ENCODE measurements at regions not wholly inside any gene's neighbourhood (a gene's known extent, or its start where the extent isn't known, plus 50 kb on each side); places are given as distances from the start of the nearest gene placed in this dataset.

- no peak for TF ChIP-seq CTCF (IDR thresholded peaks at IDR 0.05)
- no peak for TF ChIP-seq POLR2AphosphoS5 (IDR thresholded peaks at IDR 0.05)
- no peak for TF ChIP-seq POLR2A (IDR thresholded peaks at IDR 0.05)
Observed at GRCh38 chr16:59740858-59741257, 1006.7 kb upstream of the GOT2 start.
